H1 (cell line): ENCODE measurements at regions not wholly inside any gene's neighbourhood (a gene's known extent, or its start where the extent isn't known, plus 50 kb on each side); places are given as distances from the start of the nearest gene placed in this dataset.

Experiments
- ATF3 ChIP-seq: IDR thresholded peaks from 2 replicates; pipeline ENCODE4 v1.6.1; 2011; ENCODE audit warnings: low read depth, mild to moderate bottlenecking, low read length; ENCODE audit not compliant: insufficient read depth
- CTCF ChIP-seq, 3 experiments: IDR thresholded peaks; 1 replicate in 2 of 3; 2 replicates in 1 of 3; pipeline versions ENCODE4 v1.5.1 to v1.6.1; 2011; ENCODE audit warnings: low read length in 3 of 3, mild to moderate bottlenecking in 3 of 3, inconsistent platforms in 2 of 3, low read depth in 1 of 3, moderate library complexity in 1 of 3; ENCODE audit not compliant: insufficient read depth in 1 of 3; ENCODE audit errors: control extremely low read depth in 1 of 3
- EP300 ChIP-seq, 2 experiments: IDR thresholded peaks; 1 replicate in 1 of 2; 2 replicates in 1 of 2; pipeline ENCODE4 v1.6.1; 2011 to 2012; ENCODE audit warnings: low read depth in 2 of 2, low read length in 2 of 2, mild to moderate bottlenecking in 2 of 2, borderline replicate concordance in 1 of 2, inconsistent platforms in 1 of 2, moderate library complexity in 1 of 2
- EZH2 ChIP-seq: fragments of 200-600 bp; sonication (generic); IDR thresholded peaks from 2 replicates; pipeline ENCODE4 v1.7.1; 2012; ENCODE audit warnings: low read depth, mild to moderate bottlenecking, moderate library complexity, low read length, inconsistent platforms; ENCODE audit not compliant: severe bottlenecking
- HDAC2 ChIP-seq, 2 experiments: fragments of 300-600 bp in 1 of 2; sonication (generic) in 1 of 2; IDR thresholded peaks; 2 replicates each; pipeline ENCODE4 v1.6.1; 2011 to 2012; ENCODE audit warnings: low read depth in 2 of 2, low read length in 2 of 2, mild to moderate bottlenecking in 2 of 2, moderate library complexity in 2 of 2, borderline replicate concordance in 1 of 2, inconsistent platforms in 1 of 2
- JUN ChIP-seq: IDR thresholded peaks from 2 replicates; pipeline ENCODE4 v1.6.1; 2011; ENCODE audit warnings: low read depth, mild to moderate bottlenecking, improper control_type of control experiment, low read length
- SIN3A ChIP-seq, 2 experiments: IDR thresholded peaks in 1 of 2; conservative IDR thresholded peaks in 1 of 2; 2 replicates each; pipeline ENCODE4 v1.6.1; 2011 to 2012; ENCODE audit warnings: low read length in 2 of 2, improper control_type of control experiment in 1 of 2, low read depth in 1 of 2, mild to moderate bottlenecking in 1 of 2
- ZNF274 ChIP-seq: IDR thresholded peaks from 2 replicates; pipeline ENCODE4 v1.7.0; 2012; ENCODE audit warnings: low read length, borderline replicate concordance; ENCODE audit errors: extremely low read depth

DNA sequence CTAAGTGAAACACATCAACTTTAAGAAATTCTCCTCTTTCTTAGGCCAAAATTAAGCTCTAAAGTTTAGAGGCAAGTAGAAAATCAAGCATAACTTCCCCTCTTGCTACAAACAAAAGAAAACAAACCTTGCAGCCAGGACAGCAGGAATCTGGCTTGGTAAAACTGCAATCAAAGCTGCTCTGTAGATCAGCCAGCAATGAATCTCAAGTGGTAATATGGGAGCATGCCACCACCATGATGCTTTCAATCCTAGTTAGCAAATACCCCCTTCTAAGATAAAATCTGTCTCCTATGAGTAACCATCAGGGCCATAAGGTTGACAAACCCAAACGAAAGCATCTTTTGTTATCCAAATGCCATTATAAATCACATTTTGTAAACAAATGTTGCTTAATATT is 208.3 kb upstream of the PLSCR5 start:
- TF ChIP-seq CTCF (IDR thresholded peaks at IDR 0.05; ENCODE audit: control extremely low read depth in 1 of 3, insufficient read depth in 1 of 3, low read depth in 1 of 3, low read length in 3 of 3) = no peak
- TF ChIP-seq ATF3 = no peak
- TF ChIP-seq ZNF274 = no peak
- TF ChIP-seq HDAC2 (IDR thresholded peaks at IDR 0.05; ENCODE audit: borderline replicate concordance in 1 of 2, low read depth in 2 of 2, low read length in 2 of 2) = no peak
- TF ChIP-seq EZH2 = no peak
- no peak for TF ChIP-seq SIN3A (conservative IDR thresholded peaks at IDR 0.05 in 1 of 2, IDR thresholded peaks at IDR 0.05 in 1 of 2; ENCODE audit: low read depth in 1 of 2, low read length in 2 of 2)
- TF ChIP-seq JUN = no peak
- no peak for TF ChIP-seq EP300 (IDR thresholded peaks at IDR 0.05; ENCODE audit: borderline replicate concordance in 1 of 2, low read depth in 2 of 2, low read length in 2 of 2)
